Hematopoietic multipotent progenitor cell treated with erythropoietin and hydrocortisone succinate and interleukin-3 and kit ligand, for 17 days (in vitro differentiated cells): ENCODE measurements at regions not wholly inside any gene's neighbourhood (a gene's known extent, or its start where the extent isn't known, plus 50 kb on each side); places are given as distances from the start of the nearest gene placed in this dataset.
A peak's percentile ranks its signal among the peaks of the same experiment; 100 is the strongest.
"Not testable (repeated sequence)": the region's sequence is repeated elsewhere in the genome, so short reads cannot be mapped to it uniquely, and the experiment has no call there.

ENCODE experiments used
- DNase-seq: peaks from one replicate; pipeline ENCODE4 v3.0.0-alpha.2; 2015; ENCODE audit warnings: low spot score

GRCh38 chr4:49227941-49228340 lies 241.9 kb downstream of the CWH43 start:
- DNase-seq = not testable (repeated sequence)

GRCh38 chr4:49229243-49229642 lies 243.2 kb downstream of the CWH43 start:
- DNase-seq = not testable (repeated sequence)

- not testable (repeated sequence) for DNase-seq
Measured at GRCh38 chr4:49229713-49230112, 243.6 kb downstream of the CWH43 start.

- not testable (repeated sequence) for DNase-seq
Measured at GRCh38 chr4:49233346-49233745, 247.3 kb downstream of the CWH43 start.

- not testable (repeated sequence) for DNase-seq
Measured at GRCh38 chr4:49233749-49234148, 247.7 kb downstream of the CWH43 start.

- not testable (repeated sequence) for DNase-seq
Measured at GRCh38 chr4:49234382-49234781, 248.3 kb downstream of the CWH43 start.

GRCh38 chr4:49235413-49236160 lies 249.5 kb downstream of the CWH43 start:
- not testable (repeated sequence) for DNase-seq

GRCh38 chr4:49236474-49236873 lies 250.4 kb downstream of the CWH43 start:
- DNase-seq = not testable (repeated sequence)

GRCh38 chr4:49241295-49241694 lies 255.2 kb downstream of the CWH43 start:
- not testable (repeated sequence) for DNase-seq

GRCh38 chr4:49262786-49263185 lies 276.7 kb downstream of the CWH43 start:
- DNase-seq = not testable (repeated sequence)

GRCh38 chr4:49270435-49270834 lies 284.4 kb downstream of the CWH43 start:
- not testable (repeated sequence) for DNase-seq

GRCh38 chr4:49270912-49271311 lies 284.8 kb downstream of the CWH43 start:
- DNase-seq = not testable (repeated sequence)

- DNase-seq = not testable (repeated sequence)
Measured at GRCh38 chr4:49285905-49286304, 299.8 kb downstream of the CWH43 start.

- DNase-seq = peak; percentile 16
Measured at GRCh38 chr4:49286926-49287745, 301.1 kb downstream of the CWH43 start.

- peak; percentile 16 for DNase-seq
Measured at GRCh38 chr4:49287893-49288292, 301.8 kb downstream of the CWH43 start.

GRCh38 chr4:49288796-49289195 lies 302.7 kb downstream of the CWH43 start:
- peak; percentile 21 for DNase-seq

- DNase-seq = not testable (repeated sequence)
Measured at GRCh38 chr4:49314815-49315214, 328.7 kb downstream of the CWH43 start.

GRCh38 chr4:49320725-49321410 lies 334.8 kb downstream of the CWH43 start:
- not testable (repeated sequence) for DNase-seq

GRCh38 chr4:49321511-49322300 lies 335.6 kb downstream of the CWH43 start:
- DNase-seq = not testable (repeated sequence)

GRCh38 chr4:49322610-49323572 lies 336.8 kb downstream of the CWH43 start:
- DNase-seq = not testable (repeated sequence)
